RWPE2 (cell line): ENCODE measurements at regions not wholly inside any gene's neighbourhood (a gene's known extent, or its start where the extent isn't known, plus 50 kb on each side); places are given as distances from the start of the nearest gene placed in this dataset.

ENCODE experiments used
- ATAC-seq: fragments of 200-7000 bp; cut with Tn5 transposase; 3 replicates; pipeline ENCODE4 v1.9.1; 2021; ENCODE audit warnings: low read depth
- DNase-seq: peaks from one replicate; pipeline ENCODE4 v3.0.0-alpha.2; 2020; ENCODE audit warnings: low spot score
- H3K27ac ChIP-seq: fragments of 450-650 bp; 2 replicates; pipeline ENCODE4 v1.5.1; 2017; ENCODE audit warnings: mild to moderate bottlenecking; ENCODE audit not compliant: poor library complexity, severe bottlenecking
- H3K27me3 ChIP-seq: fragments of 250-450 bp; sonication (Bioruptor Pico); 2 replicates; pipeline ENCODE4 v1.5.1; 2021; ENCODE audit warnings: mild to moderate bottlenecking, moderate library complexity; ENCODE audit not compliant: insufficient read depth, poor library complexity, severe bottlenecking
- H3K36me3 ChIP-seq: fragments of 250-450 bp; sonication (Bioruptor Pico); 2 replicates; pipeline ENCODE4 v1.5.1; 2020; ENCODE audit warnings: low read depth, mild to moderate bottlenecking, moderate library complexity
- H3K4me1 ChIP-seq: fragments of 250-450 bp; sonication (Bioruptor Pico); 2 replicates; pipeline ENCODE4 v1.5.1; 2021; ENCODE audit warnings: mild to moderate bottlenecking, moderate library complexity; ENCODE audit not compliant: insufficient read depth, poor library complexity, severe bottlenecking
- H3K4me3 ChIP-seq: fragments of 250-450 bp; sonication (Bioruptor Pico); 2 replicates; pipeline ENCODE4 v1.5.1; 2021; ENCODE audit warnings: mild to moderate bottlenecking, moderate library complexity; ENCODE audit not compliant: severe bottlenecking
- H3K9me3 ChIP-seq: fragments of 250-450 bp; sonication (Bioruptor Pico); 2 replicates; pipeline ENCODE4 v1.5.1; 2021; ENCODE audit warnings: mild to moderate bottlenecking, moderate library complexity; ENCODE audit not compliant: severe bottlenecking
- CTCF ChIP-seq: fragments of 450-650 bp; IDR thresholded peaks from one replicate; pipeline ENCODE4 v1.5.1; 2017; ENCODE audit warnings: mild to moderate bottlenecking, moderate library complexity; ENCODE audit not compliant: poor library complexity, severe bottlenecking

DNA sequence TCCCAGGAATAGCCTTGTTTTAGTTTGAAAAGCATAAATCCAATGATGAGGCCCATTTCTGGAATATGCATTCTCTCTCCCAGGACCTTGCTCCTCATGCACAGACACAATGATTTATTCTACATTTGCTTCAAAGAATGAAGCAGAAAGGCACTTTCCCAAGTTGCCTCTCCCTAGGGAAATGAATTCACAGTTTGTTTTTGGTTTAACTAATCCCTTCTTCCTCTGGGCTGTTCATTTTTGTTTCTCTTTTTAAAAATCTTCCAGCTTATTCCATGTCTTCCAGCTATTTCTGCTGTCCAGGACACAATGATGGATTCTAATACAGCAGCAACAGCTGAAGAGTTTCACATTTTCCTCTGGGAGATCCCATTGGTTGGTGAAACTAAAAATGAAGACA is 1529.2 kb upstream of the TENM4 start:
- H3K36me3 ChIP-seq, result no peaks in the 10 kb centered on the region
- no peak for TF ChIP-seq CTCF
- H3K27me3 ChIP-seq, result no peaks in the 10 kb centered on the region
- H3K4me1 ChIP-seq, result no peaks in the 10 kb centered on the region
- H3K9me3 ChIP-seq, result no peaks in the 10 kb centered on the region
- H3K27ac ChIP-seq, result no peak overlapping the region
- H3K4me3 ChIP-seq, result no peak overlapping the region
- DNase-seq (no peak), ATAC-seq (no peak)

DNA sequence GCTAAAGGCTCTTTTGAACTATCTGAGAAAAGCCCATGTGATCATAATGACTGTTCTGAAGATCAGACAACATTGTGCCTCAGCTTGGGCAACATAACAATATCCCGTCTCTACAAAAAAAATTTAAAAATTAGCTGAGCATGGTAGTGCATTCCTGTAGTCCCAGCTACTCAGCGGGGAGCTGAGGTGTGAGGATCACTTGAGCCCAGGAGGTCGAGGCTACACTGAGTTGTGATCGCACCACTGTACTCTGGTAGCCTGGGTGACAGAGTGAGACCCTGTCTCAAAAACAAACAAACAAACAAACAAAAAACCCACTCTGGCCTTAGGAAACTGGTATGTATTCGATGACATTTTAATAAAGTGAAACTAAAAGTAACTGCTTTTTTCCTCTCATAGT is 1526.8 kb upstream of the TENM4 start:
- ATAC-seq (no peak), DNase-seq (no peak)
- H3K4me1 ChIP-seq, result no peaks in the 10 kb centered on the region
- H3K9me3 ChIP-seq, result no peaks in the 10 kb centered on the region
- no peak for TF ChIP-seq CTCF
- no peak overlapping the region for H3K4me3 ChIP-seq
- no peaks in the 10 kb centered on the region for H3K27me3 ChIP-seq
- no peaks in the 10 kb centered on the region for H3K36me3 ChIP-seq
- no peak overlapping the region for H3K27ac ChIP-seq

GRCh38 chr11:80960381-80961029 is 1519.7 kb upstream of the TENM4 start:
- Histone ChIP-seq H3K4me3 (no peak overlapping the region), H3K9me3 (no peaks in the 10 kb centered on the region), H3K27me3 (no peaks in the 10 kb centered on the region), H3K4me1 (peaks cover 17% of the 10 kb centered on the region), H3K36me3 (no peaks in the 10 kb centered on the region), H3K27ac (no peak overlapping the region)
- no peak for DNase-seq
- ATAC-seq, result peak; percentile 81
- no peak for TF ChIP-seq CTCF

DNA sequence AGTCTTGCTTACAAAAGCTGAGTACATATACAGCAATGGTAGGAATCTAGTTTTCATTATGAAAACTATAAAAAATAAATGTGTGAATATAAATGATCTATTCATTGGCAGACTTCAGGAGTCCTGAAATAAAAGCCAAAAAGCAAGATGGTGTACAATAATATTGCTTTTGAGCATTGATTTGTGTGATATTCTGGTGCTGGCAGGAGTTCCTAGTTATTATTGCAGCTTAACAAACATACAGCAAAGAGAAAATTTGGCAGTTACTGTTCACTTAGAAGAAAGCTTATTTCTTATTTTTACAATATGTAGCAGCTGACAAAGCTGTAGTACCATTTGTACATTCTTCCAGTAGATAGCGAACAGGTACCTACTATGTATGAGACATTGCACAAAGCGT is 1518.9 kb upstream of the TENM4 start:
- no peaks in the 10 kb centered on the region for H3K36me3 ChIP-seq
- H3K9me3 ChIP-seq, result no peaks in the 10 kb centered on the region
- no peak overlapping the region for H3K27ac ChIP-seq
- no peaks in the 10 kb centered on the region for H3K27me3 ChIP-seq
- DNase-seq (no peak), ATAC-seq (no peak)
- TF ChIP-seq CTCF, result no peak
- peaks cover 17% of the 10 kb centered on the region for H3K4me1 ChIP-seq
- H3K4me3 ChIP-seq, result no peak overlapping the region

GRCh38 chr11:80958987-80959386 is 1518.2 kb upstream of the TENM4 start:
- Histone ChIP-seq H3K27me3 (no peaks in the 10 kb centered on the region), H3K4me3 (no peak overlapping the region), H3K9me3 (no peaks in the 10 kb centered on the region), H3K27ac (peak overlapping the region; percentile 46), H3K4me1 (peaks cover 17% of the 10 kb centered on the region), H3K36me3 (no peaks in the 10 kb centered on the region)
- no peak for TF ChIP-seq CTCF
- DNase-seq (no peak), ATAC-seq (no peak)
